ENCODE measurements at regions not wholly inside any gene's neighbourhood (a gene's known extent, or its start where the extent isn't known, plus 50 kb on each side); places are given as distances from the start of the nearest gene placed in this dataset.

GRCh38 chr20:40441771-40442170, 247.3 kb downstream of the MAFB start (continued):
- TF ChIP-seq, protein P1, sequence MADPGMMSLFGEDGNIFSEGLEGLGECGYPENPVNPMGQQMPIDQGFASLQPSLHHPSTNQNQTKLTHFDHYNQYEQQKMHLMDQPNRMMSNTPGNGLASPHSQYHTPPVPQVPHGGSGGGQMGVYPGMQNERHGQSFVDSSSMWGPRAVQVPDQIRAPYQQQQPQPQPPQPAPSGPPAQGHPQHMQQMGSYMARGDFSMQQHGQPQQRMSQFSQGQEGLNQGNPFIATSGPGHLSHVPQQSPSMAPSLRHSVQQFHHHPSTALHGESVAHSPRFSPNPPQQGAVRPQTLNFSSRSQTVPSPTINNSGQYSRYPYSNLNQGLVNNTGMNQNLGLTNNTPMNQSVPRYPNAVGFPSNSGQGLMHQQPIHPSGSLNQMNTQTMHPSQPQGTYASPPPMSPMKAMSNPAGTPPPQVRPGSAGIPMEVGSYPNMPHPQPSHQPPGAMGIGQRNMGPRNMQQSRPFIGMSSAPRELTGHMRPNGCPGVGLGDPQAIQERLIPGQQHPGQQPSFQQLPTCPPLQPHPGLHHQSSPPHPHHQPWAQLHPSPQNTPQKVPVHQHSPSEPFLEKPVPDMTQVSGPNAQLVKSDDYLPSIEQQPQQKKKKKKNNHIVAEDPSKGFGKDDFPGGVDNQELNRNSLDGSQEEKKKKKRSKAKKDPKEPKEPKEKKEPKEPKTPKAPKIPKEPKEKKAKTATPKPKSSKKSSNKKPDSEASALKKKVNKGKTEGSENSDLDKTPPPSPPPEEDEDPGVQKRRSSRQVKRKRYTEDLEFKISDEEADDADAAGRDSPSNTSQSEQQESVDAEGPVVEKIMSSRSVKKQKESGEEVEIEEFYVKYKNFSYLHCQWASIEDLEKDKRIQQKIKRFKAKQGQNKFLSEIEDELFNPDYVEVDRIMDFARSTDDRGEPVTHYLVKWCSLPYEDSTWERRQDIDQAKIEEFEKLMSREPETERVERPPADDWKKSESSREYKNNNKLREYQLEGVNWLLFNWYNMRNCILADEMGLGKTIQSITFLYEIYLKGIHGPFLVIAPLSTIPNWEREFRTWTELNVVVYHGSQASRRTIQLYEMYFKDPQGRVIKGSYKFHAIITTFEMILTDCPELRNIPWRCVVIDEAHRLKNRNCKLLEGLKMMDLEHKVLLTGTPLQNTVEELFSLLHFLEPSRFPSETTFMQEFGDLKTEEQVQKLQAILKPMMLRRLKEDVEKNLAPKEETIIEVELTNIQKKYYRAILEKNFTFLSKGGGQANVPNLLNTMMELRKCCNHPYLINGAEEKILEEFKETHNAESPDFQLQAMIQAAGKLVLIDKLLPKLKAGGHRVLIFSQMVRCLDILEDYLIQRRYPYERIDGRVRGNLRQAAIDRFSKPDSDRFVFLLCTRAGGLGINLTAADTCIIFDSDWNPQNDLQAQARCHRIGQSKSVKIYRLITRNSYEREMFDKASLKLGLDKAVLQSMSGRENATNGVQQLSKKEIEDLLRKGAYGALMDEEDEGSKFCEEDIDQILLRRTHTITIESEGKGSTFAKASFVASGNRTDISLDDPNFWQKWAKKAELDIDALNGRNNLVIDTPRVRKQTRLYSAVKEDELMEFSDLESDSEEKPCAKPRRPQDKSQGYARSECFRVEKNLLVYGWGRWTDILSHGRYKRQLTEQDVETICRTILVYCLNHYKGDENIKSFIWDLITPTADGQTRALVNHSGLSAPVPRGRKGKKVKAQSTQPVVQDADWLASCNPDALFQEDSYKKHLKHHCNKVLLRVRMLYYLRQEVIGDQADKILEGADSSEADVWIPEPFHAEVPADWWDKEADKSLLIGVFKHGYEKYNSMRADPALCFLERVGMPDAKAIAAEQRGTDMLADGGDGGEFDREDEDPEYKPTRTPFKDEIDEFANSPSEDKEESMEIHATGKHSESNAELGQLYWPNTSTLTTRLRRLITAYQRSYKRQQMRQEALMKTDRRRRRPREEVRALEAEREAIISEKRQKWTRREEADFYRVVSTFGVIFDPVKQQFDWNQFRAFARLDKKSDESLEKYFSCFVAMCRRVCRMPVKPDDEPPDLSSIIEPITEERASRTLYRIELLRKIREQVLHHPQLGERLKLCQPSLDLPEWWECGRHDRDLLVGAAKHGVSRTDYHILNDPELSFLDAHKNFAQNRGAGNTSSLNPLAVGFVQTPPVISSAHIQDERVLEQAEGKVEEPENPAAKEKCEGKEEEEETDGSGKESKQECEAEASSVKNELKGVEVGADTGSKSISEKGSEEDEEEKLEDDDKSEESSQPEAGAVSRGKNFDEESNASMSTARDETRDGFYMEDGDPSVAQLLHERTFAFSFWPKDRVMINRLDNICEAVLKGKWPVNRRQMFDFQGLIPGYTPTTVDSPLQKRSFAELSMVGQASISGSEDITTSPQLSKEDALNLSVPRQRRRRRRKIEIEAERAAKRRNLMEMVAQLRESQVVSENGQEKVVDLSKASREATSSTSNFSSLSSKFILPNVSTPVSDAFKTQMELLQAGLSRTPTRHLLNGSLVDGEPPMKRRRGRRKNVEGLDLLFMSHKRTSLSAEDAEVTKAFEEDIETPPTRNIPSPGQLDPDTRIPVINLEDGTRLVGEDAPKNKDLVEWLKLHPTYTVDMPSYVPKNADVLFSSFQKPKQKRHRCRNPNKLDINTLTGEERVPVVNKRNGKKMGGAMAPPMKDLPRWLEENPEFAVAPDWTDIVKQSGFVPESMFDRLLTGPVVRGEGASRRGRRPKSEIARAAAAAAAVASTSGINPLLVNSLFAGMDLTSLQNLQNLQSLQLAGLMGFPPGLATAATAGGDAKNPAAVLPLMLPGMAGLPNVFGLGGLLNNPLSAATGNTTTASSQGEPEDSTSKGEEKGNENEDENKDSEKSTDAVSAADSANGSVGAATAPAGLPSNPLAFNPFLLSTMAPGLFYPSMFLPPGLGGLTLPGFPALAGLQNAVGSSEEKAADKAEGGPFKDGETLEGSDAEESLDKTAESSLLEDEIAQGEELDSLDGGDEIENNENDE (IDR thresholded peaks at IDR 0.05; ENCODE audit: insufficient replicate concordance, low read length) = no peak
- no peak for TF ChIP-seq POU5F1 (IDR thresholded peaks at IDR 0.05; ENCODE audit: low read depth, low read length)
- TF ChIP-seq SIRT6 (IDR thresholded peaks at IDR 0.05; ENCODE audit: low read length) = no peak
- TF ChIP-seq SRF (IDR thresholded peaks at IDR 0.05; ENCODE audit: low read depth, low read length) = no peak
- no peak for TF ChIP-seq HDAC2 (IDR thresholded peaks at IDR 0.05; ENCODE audit: borderline replicate concordance in 1 of 2, low read depth in 2 of 2, low read length in 2 of 2)
- no peak for TF ChIP-seq SP1 (IDR thresholded peaks at IDR 0.05; ENCODE audit: low read depth, low read length)
- TF ChIP-seq NRF1 (IDR thresholded peaks at IDR 0.05; ENCODE audit: low read depth, low read length) = no peak
- TF ChIP-seq ASH2L (IDR thresholded peaks at IDR 0.05; ENCODE audit: low read length) = no peak
- TF ChIP-seq CBX5 (IDR thresholded peaks at IDR 0.05; ENCODE audit: low read depth, low read length) = no peak
- no peak for TF ChIP-seq SUZ12 (IDR thresholded peaks at IDR 0.05; ENCODE audit: low read length)
- no peak for TF ChIP-seq SIN3A (conservative IDR thresholded peaks at IDR 0.05 in 1 of 2, IDR thresholded peaks at IDR 0.05 in 1 of 2; ENCODE audit: low read depth in 1 of 2, low read length in 2 of 2)
- no peak for TF ChIP-seq POLR2A (IDR thresholded peaks at IDR 0.05; ENCODE audit: control extremely low read depth in 1 of 2, low read depth in 2 of 2, low read length in 2 of 2)
- no peak for TF ChIP-seq CTBP2 (IDR thresholded peaks at IDR 0.05; ENCODE audit: borderline replicate concordance, insufficient read depth, insufficient read length, low read length)
